Neural cell (in vitro differentiated cells): ENCODE measurements at regions not wholly inside any gene's neighbourhood (a gene's known extent, or its start where the extent isn't known, plus 50 kb on each side); places are given as distances from the start of the nearest gene placed in this dataset.

Experiments used
- CTCF ChIP-seq: fragments of 450-650 bp; IDR thresholded peaks from 2 replicates; pipeline ENCODE4 v1.5.1; 2014; ENCODE audit warnings: antibody characterized with exemption, mild to moderate bottlenecking, moderate library complexity; ENCODE audit not compliant: poor library complexity, severe bottlenecking
- EP300 ChIP-seq: fragments of 450-650 bp; conservative IDR thresholded peaks from 2 replicates; pipeline ENCODE4 v1.6.1; 2014; ENCODE audit warnings: antibody characterized with exemption, mild to moderate bottlenecking, moderate library complexity; ENCODE audit not compliant: poor library complexity, severe bottlenecking
- EZH2 ChIP-seq: fragments of 200-600, 300-800 bp; shearing (Covaris generic), sonication (generic); IDR thresholded peaks from 2 replicates; pipeline ENCODE4 v1.6.1; 2014; ENCODE audit warnings: antibody characterized with exemption, low read length, borderline replicate concordance, mild to moderate bottlenecking; ENCODE audit not compliant: insufficient read depth, poor library complexity, severe bottlenecking
- MXI1 ChIP-seq: fragments of 450-650 bp; conservative IDR thresholded peaks from 2 replicates; pipeline ENCODE4 v1.6.1; 2014; ENCODE audit warnings: antibody characterized with exemption, mild to moderate bottlenecking; ENCODE audit not compliant: poor library complexity, severe bottlenecking
- POLR2AphosphoS5 ChIP-seq: IDR thresholded peaks from 2 replicates; pipeline ENCODE4 v1.6.1; 2012
- RAD21 ChIP-seq: fragments of 450-650 bp; conservative IDR thresholded peaks from 2 replicates; pipeline ENCODE4 v1.6.1; 2014; ENCODE audit warnings: antibody characterized with exemption, mild to moderate bottlenecking, moderate library complexity
- SMC3 ChIP-seq: fragments of 450-650 bp; conservative IDR thresholded peaks from 2 replicates; pipeline ENCODE4 v1.6.1; 2014; ENCODE audit warnings: antibody characterized with exemption, mild to moderate bottlenecking, moderate library complexity; ENCODE audit not compliant: poor library complexity
- TAF1 ChIP-seq: IDR thresholded peaks from 2 replicates; pipeline ENCODE4 v1.6.1; 2012; ENCODE audit warnings: low read depth

GRCh38 chr11:59267736-59268475 is 55.2 kb upstream of the MPEG1 start:
- TF ChIP-seq CTCF, result no peak
- TF ChIP-seq SMC3, result no peak
- TF ChIP-seq EZH2, result no peak
- no peak for TF ChIP-seq POLR2AphosphoS5
- TF ChIP-seq TAF1, result no peak
- no peak for TF ChIP-seq RAD21
- TF ChIP-seq EP300, result no peak
- no peak for TF ChIP-seq MXI1
